HCT116 (cell line): ENCODE measurements at regions not wholly inside any gene's neighbourhood (a gene's known extent, or its start where the extent isn't known, plus 50 kb on each side); places are given as distances from the start of the nearest gene placed in this dataset.

Experiments used
- ATAC-seq: fragments of 200-7000 bp; cut with Tn5 transposase; 2 replicates; pipeline ENCODE4 v1.9.1; 2020; ENCODE audit warnings: mild to moderate bottlenecking, moderate library complexity
- BruUV-seq: library from RNA; stranded (reverse); fragments of 400-500 nt; replicated peaks from 2 replicates; lab custom pipeline; 2021; lab: Mats Ljungman, UMichigan
- CTCF ChIA-PET: fragments of 300-600 bp; sonication (Branson Sonifier 250); formaldehyde crosslinking; loops from one replicate; lab custom pipeline; 2021; ENCODE audit warnings: antibody characterized with exemption; lab: Charles Lee
- POLR2A ChIA-PET: fragments of 300-600, 350-600 bp; sonication (Branson Sonifier 250); formaldehyde crosslinking; loops from one replicate; lab custom pipeline; 2021; ENCODE audit warnings: antibody characterized with exemption; lab: Charles Lee
- RAD21 ChIA-PET, 2 experiments: fragments of 300-600 bp; sonication (Branson Sonifier 250); formaldehyde crosslinking; loops; one replicate each; lab custom pipeline; 2023; ENCODE audit warnings: low total read pairs in 2 of 2; ENCODE audit not compliant: uncharacterized antibody in 2 of 2, unreplicated experiment in 2 of 2, low non-redundant PET in 1 of 2; lab: Charles Lee
- DNase-seq: peaks from one replicate; pipeline ENCODE4 v3.0.0-alpha.2; 2010; ENCODE audit warnings: low read depth, low spot score
- H2AFZ ChIP-seq: fragments of 200-600 bp; shearing (Covaris generic), sonication (generic); 2 replicates; pipeline ENCODE4 v1.6.1; 2017; ENCODE audit warnings: low read depth, mixed run types, mixed read lengths, antibody characterized with exemption, low read length; ENCODE audit not compliant: poor library complexity, severe bottlenecking
- H3K27ac ChIP-seq: 2 replicates; pipeline ENCODE4 v1.5.1; 2012; ENCODE audit warnings: low read depth, low read length
- H3K27me3 ChIP-seq: fragments of 200-600 bp; sonication (generic); 2 replicates; pipeline ENCODE4 v1.6.1; 2016; ENCODE audit warnings: mixed run types, low read length, mixed read lengths; ENCODE audit not compliant: insufficient read depth
- H3K36me3 ChIP-seq, 2 experiments: fragments of 200-500 bp in 1 of 2; fragments of 200-600 bp in 1 of 2; sonication (Bioruptor generic) in 1 of 2; sonication (generic) in 1 of 2; 2 replicates each; pipeline versions ENCODE4 v1.5.1 to v1.6.1; 2014 to 2016; ENCODE audit warnings: low read length in 2 of 2, inconsistent platforms in 1 of 2, mixed read lengths in 1 of 2, mixed run types in 1 of 2; ENCODE audit not compliant: insufficient read depth in 2 of 2, control insufficient read depth in 1 of 2
- H3K4me1 ChIP-seq, 2 experiments: fragments of 200-600 bp in 1 of 2; sonication (generic) in 1 of 2; 2 replicates each; pipeline versions ENCODE4 v1.5.1 to v1.6.1; 2012 to 2017; ENCODE audit warnings: low read length in 2 of 2, inconsistent platforms in 1 of 2, mild to moderate bottlenecking in 1 of 2, mixed read lengths in 1 of 2, mixed run types in 1 of 2, moderate library complexity in 1 of 2; ENCODE audit not compliant: insufficient read depth in 2 of 2, control insufficient read depth in 1 of 2
- H3K4me2 ChIP-seq: fragments of 200-600 bp; sonication (generic); 2 replicates; pipeline ENCODE4 v1.6.1; 2017; ENCODE audit warnings: mixed run types, low read length, mixed read lengths
- H3K4me3 ChIP-seq, 2 experiments: fragments of 200-600 bp in 1 of 2; sonication (generic) in 1 of 2; replicated peaks in 1 of 2; 2 replicates each; pipeline ENCODE4 v1.5.1; 2011 to 2016; ENCODE audit warnings: low read length in 2 of 2, control low read depth in 1 of 2, low read depth in 1 of 2, mild to moderate bottlenecking in 1 of 2, mixed read lengths in 1 of 2, mixed run types in 1 of 2
- H3K79me2 ChIP-seq: fragments of 200-600 bp; sonication (generic); 2 replicates; pipeline ENCODE4 v1.6.1; 2017; ENCODE audit warnings: mild to moderate bottlenecking, mixed run types, low read length, moderate library complexity, mixed read lengths; ENCODE audit not compliant: insufficient read depth
- H3K9ac ChIP-seq: fragments of 200-600 bp; sonication (generic); 2 replicates; pipeline ENCODE4 v1.6.1; 2016; ENCODE audit warnings: low read length, mixed read lengths
- H3K9me2 ChIP-seq: fragments of 200-600 bp; sonication (generic), shearing (Covaris generic); 2 replicates; pipeline ENCODE4 v1.6.1; 2017; ENCODE audit warnings: mixed run types, mild to moderate bottlenecking, moderate library complexity; ENCODE audit not compliant: insufficient read depth
- H3K9me3 ChIP-seq, 2 experiments: fragments of 200-500 bp in 1 of 2; fragments of 200-600 bp in 1 of 2; sonication (Bioruptor generic) in 1 of 2; sonication (generic) in 1 of 2; 2 replicates each; pipeline ENCODE4 v1.6.1; 2014 to 2017; ENCODE audit warnings: low read length in 2 of 2, mixed read lengths in 2 of 2, inconsistent platforms in 1 of 2, low read depth in 1 of 2, mild to moderate bottlenecking in 1 of 2, mixed run types in 1 of 2, moderate library complexity in 1 of 2; ENCODE audit not compliant: control insufficient read depth in 1 of 2, insufficient read depth in 1 of 2
- H4K20me1 ChIP-seq: fragments of 200-600 bp; sonication (generic), shearing (Covaris generic); 2 replicates; pipeline ENCODE4 v1.6.1; 2017; ENCODE audit warnings: mixed run types, mild to moderate bottlenecking, moderate library complexity; ENCODE audit not compliant: insufficient read depth
- CBX3 ChIP-seq: IDR thresholded peaks from 2 replicates; pipeline ENCODE4 v1.6.1; 2012; ENCODE audit warnings: low read depth
- CEBPB ChIP-seq: IDR thresholded peaks from 2 replicates; pipeline ENCODE4 v1.6.1; 2012; ENCODE audit warnings: low read depth
- CTCF ChIP-seq, 3 experiments: fragments of 200-600 bp in 1 of 3; sonication (generic) in 1 of 3; IDR thresholded peaks in 2 of 3; conservative IDR thresholded peaks in 1 of 3; 2 replicates each; pipeline ENCODE4 v1.5.1; 2012 to 2017; ENCODE audit warnings: low read depth in 2 of 3, low read length in 2 of 3, antibody characterized with exemption in 1 of 3, borderline replicate concordance in 1 of 3, control low read depth in 1 of 3, mild to moderate bottlenecking in 1 of 3, mixed read lengths in 1 of 3, mixed run types in 1 of 3, moderate library complexity in 1 of 3; ENCODE audit not compliant: insufficient read depth in 1 of 3
- EGR1 ChIP-seq: IDR thresholded peaks from 2 replicates; pipeline ENCODE4 v1.6.1; 2012; ENCODE audit warnings: low read depth
- ELF1 ChIP-seq: IDR thresholded peaks from 2 replicates; pipeline ENCODE4 v1.6.1; 2012; ENCODE audit warnings: low read depth, borderline replicate concordance
- JUND ChIP-seq: IDR thresholded peaks from 2 replicates; pipeline ENCODE4 v1.6.1; 2012
- RAD21 ChIP-seq: IDR thresholded peaks from 2 replicates; pipeline ENCODE4 v1.6.1; 2012; ENCODE audit warnings: low read depth, mild to moderate bottlenecking
- SIN3A ChIP-seq: IDR thresholded peaks from 2 replicates; pipeline ENCODE4 v1.6.1; 2012; ENCODE audit warnings: low read depth
- SP1 ChIP-seq: IDR thresholded peaks from 2 replicates; pipeline ENCODE4 v1.6.1; 2012; ENCODE audit warnings: low read depth
- SRF ChIP-seq: IDR thresholded peaks from 2 replicates; pipeline ENCODE4 v1.6.1; 2012; ENCODE audit warnings: low read depth
- TCF7L2 ChIP-seq: IDR thresholded peaks from 2 replicates; pipeline ENCODE4 v1.7.0; 2011; ENCODE audit warnings: borderline replicate concordance, inconsistent platforms; ENCODE audit not compliant: insufficient read depth, insufficient read length; ENCODE audit errors: extremely low read depth
- YY1 ChIP-seq: IDR thresholded peaks from 2 replicates; pipeline ENCODE4 v1.6.1; 2011; ENCODE audit warnings: low read length, low read depth, moderate library complexity, mild to moderate bottlenecking; ENCODE audit not compliant: insufficient replicate concordance; ENCODE audit errors: extremely low read depth
- ZNF274 ChIP-seq: fragments of 200-500 bp; sonication (Bioruptor generic); IDR thresholded peaks from 2 replicates; pipeline ENCODE4 v1.6.1; 2014; ENCODE audit warnings: mild to moderate bottlenecking, low read depth, low read length, inconsistent platforms
- intact Hi-C: fragments of 100-400 bp; cut with micrococcal nuclease; formaldehyde crosslinking; loops from 2 replicates; pipeline ENCODE4 v1.10.0; 2022
- TF ChIP-seq, protein P1 (sequence below): IDR thresholded peaks from 2 replicates; pipeline ENCODE4 v1.6.1; 2012; ENCODE audit warnings: low read depth

GRCh38 chr9:85248514-85249312, 493.0 kb downstream of the AGTPBP1 start:
- H3K79me2 ChIP-seq = no peaks in the 10 kb centered on the region
- no TSS peak for BruUV-seq
- no peaks in the 10 kb centered on the region for H3K4me1 ChIP-seq
- ChIA-PET CTCF (no interaction called here), RAD21 (no interaction called here)
- H3K9me2 ChIP-seq = no peaks in the 10 kb centered on the region
- H3K9ac ChIP-seq = no peak overlapping the region
- H2AFZ ChIP-seq = no peak overlapping the region
- H3K4me2 ChIP-seq = no peak overlapping the region
- ATAC-seq (no peak), DNase-seq (no peak)
- intact Hi-C loops = no loop called here
- no peaks in the 10 kb centered on the region for H3K9me3 ChIP-seq
- TF ChIP-seq RAD21 = no peak
- no peak for TF ChIP-seq YY1
- no peak for TF ChIP-seq SRF
- no peak for TF ChIP-seq JUND
- no peak for TF ChIP-seq CBX3
- TF ChIP-seq ZNF274 = no peak
- no peak for TF ChIP-seq SP1
- TF ChIP-seq, protein P1, sequence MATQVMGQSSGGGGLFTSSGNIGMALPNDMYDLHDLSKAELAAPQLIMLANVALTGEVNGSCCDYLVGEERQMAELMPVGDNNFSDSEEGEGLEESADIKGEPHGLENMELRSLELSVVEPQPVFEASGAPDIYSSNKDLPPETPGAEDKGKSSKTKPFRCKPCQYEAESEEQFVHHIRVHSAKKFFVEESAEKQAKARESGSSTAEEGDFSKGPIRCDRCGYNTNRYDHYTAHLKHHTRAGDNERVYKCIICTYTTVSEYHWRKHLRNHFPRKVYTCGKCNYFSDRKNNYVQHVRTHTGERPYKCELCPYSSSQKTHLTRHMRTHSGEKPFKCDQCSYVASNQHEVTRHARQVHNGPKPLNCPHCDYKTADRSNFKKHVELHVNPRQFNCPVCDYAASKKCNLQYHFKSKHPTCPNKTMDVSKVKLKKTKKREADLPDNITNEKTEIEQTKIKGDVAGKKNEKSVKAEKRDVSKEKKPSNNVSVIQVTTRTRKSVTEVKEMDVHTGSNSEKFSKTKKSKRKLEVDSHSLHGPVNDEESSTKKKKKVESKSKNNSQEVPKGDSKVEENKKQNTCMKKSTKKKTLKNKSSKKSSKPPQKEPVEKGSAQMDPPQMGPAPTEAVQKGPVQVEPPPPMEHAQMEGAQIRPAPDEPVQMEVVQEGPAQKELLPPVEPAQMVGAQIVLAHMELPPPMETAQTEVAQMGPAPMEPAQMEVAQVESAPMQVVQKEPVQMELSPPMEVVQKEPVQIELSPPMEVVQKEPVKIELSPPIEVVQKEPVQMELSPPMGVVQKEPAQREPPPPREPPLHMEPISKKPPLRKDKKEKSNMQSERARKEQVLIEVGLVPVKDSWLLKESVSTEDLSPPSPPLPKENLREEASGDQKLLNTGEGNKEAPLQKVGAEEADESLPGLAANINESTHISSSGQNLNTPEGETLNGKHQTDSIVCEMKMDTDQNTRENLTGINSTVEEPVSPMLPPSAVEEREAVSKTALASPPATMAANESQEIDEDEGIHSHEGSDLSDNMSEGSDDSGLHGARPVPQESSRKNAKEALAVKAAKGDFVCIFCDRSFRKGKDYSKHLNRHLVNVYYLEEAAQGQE = no peak
- TF ChIP-seq CEBPB = no peak
- no peak for TF ChIP-seq TCF7L2
- TF ChIP-seq EGR1 = no peak
- TF ChIP-seq ELF1 = no peak
- no peak for TF ChIP-seq CTCF (IDR thresholded peaks at IDR 0.05 in 2 of 3, conservative IDR thresholded peaks at IDR 0.05 in 1 of 3; ENCODE audit: borderline replicate concordance in 1 of 3, insufficient read depth in 1 of 3, low read depth in 2 of 3, low read length in 2 of 3)
- TF ChIP-seq SIN3A = no peak
- TF ChIP-seq, all 23 proteins: peak for 0
- Histone ChIP-seq H3K4me3 (no peak overlapping the region), H3K27ac (no peak overlapping the region), H4K20me1 (no peaks in the 10 kb centered on the region), H3K27me3 (0 out of 2 replicates have a peak, but pooled peaks cover 4% of the 10 kb centered on the region), H3K36me3 (no peaks in the 10 kb centered on the region)
- POLR2A ChIA-PET = no interaction called here
